Iris pigment epithelial cell (primary cell): ENCODE measurements at regions not wholly inside any gene's neighbourhood (a gene's known extent, or its start where the extent isn't known, plus 50 kb on each side); places are given as distances from the start of the nearest gene placed in this dataset.
"Not testable (repeated sequence)": the region's sequence is repeated elsewhere in the genome, so short reads cannot be mapped to it uniquely, and the experiment has no call there.

Experiments used
- DNase-seq: peaks from one replicate; pipeline ENCODE4 v3.0.0-alpha.2; 2011; ENCODE audit warnings: low read depth

GRCh38 chr1:112818990-112819689 lies 104.0 kb upstream of the PPM1J start:
- DNase-seq = peak; percentile 84

- DNase-seq = no peak
These were observed 102.6 kb upstream of the PPM1J start for GRCh38 chr1:112817555-112818373.

- DNase-seq = no peak
These were observed 100.2 kb upstream of the PPM1J start for GRCh38 chr1:112815376-112815775.

GRCh38 chr1:112814645-112815044 lies 99.5 kb upstream of the PPM1J start:
- DNase-seq = not testable (repeated sequence)

GRCh38 chr1:112808861-112809684 lies 93.9 kb upstream of the PPM1J start:
- DNase-seq = peak; percentile 63

GRCh38 chr1:112807999-112808398 lies 92.9 kb upstream of the PPM1J start:
- no peak for DNase-seq

- no peak for DNase-seq
These were observed 92.0 kb upstream of the PPM1J start for GRCh38 chr1:112807117-112807516.

GRCh38 chr1:112806090-112806642 lies 91.0 kb upstream of the PPM1J start:
- no peak for DNase-seq

GRCh38 chr1:112805155-112805853 lies 90.2 kb upstream of the PPM1J start:
- DNase-seq = no peak

- DNase-seq = peak; percentile 72
These were observed 89.0 kb upstream of the PPM1J start for GRCh38 chr1:112803906-112804762.

GRCh38 chr1:112800289-112800688 lies 85.2 kb upstream of the PPM1J start:
- DNase-seq = no peak

GRCh38 chr1:112798292-112798691 lies 83.2 kb upstream of the PPM1J start:
- no peak for DNase-seq

GRCh38 chr1:112797224-112797623 lies 82.1 kb upstream of the PPM1J start:
- no peak for DNase-seq

- DNase-seq = no peak
These were observed 79.6 kb upstream of the PPM1J start for GRCh38 chr1:112794654-112795239.

- DNase-seq = no peak
These were observed 78.8 kb upstream of the PPM1J start for GRCh38 chr1:112793631-112794565.

- DNase-seq = peak; percentile 11
These were observed 76.6 kb upstream of the PPM1J start for GRCh38 chr1:112791723-112792104.

GRCh38 chr1:112790920-112791722 lies 76.0 kb upstream of the PPM1J start:
- DNase-seq = no peak

GRCh38 chr1:112788561-112788960 lies 73.4 kb upstream of the PPM1J start:
- DNase-seq = peak; percentile 80
